GM21528 (cell line): ENCODE measurements at regions not wholly inside any gene's neighbourhood (a gene's known extent, or its start where the extent isn't known, plus 50 kb on each side); places are given as distances from the start of the nearest gene placed in this dataset.

Source experiments
- ATAC-seq: cut with Tn5 transposase; IDR thresholded peaks from one replicate; pipeline ENCODE4 v1.9.1; 2021; ENCODE audit warnings: mild to moderate bottlenecking, moderate library complexity; ENCODE audit not compliant: unreplicated experiment, low FRiP score

- no peak for ATAC-seq
Measured at GRCh38 chr1:113217447-113218208, 144.6 kb downstream of the LRIG2 start.

GRCh38 chr1:113219377-113219776, 146.4 kb downstream of the LRIG2 start:
- no peak for ATAC-seq

GRCh38 chr1:113219828-113220227, 146.8 kb downstream of the LRIG2 start:
- no peak for ATAC-seq

- no peak for ATAC-seq
Measured at GRCh38 chr1:113223040-113223439, 150.0 kb downstream of the LRIG2 start.

- no peak for ATAC-seq
Measured at GRCh38 chr1:113223546-113223945, 150.5 kb downstream of the LRIG2 start.

GRCh38 chr1:113226148-113226547, 153.2 kb downstream of the LRIG2 start:
- no peak for ATAC-seq

GRCh38 chr1:113231866-113232265, 158.4 kb upstream of the MAGI3 start:
- no peak for ATAC-seq

GRCh38 chr1:113233441-113233840, 156.9 kb upstream of the MAGI3 start:
- ATAC-seq = no peak

GRCh38 chr1:113241237-113241636, 149.1 kb upstream of the MAGI3 start:
- ATAC-seq = no peak

GRCh38 chr1:113242481-113242880, 147.8 kb upstream of the MAGI3 start:
- no peak for ATAC-seq

GRCh38 chr1:113243529-113243928, 146.8 kb upstream of the MAGI3 start:
- ATAC-seq = no peak

GRCh38 chr1:113244112-113244820, 146.0 kb upstream of the MAGI3 start:
- no peak for ATAC-seq

- no peak for ATAC-seq
Measured at GRCh38 chr1:113245252-113245651, 145.1 kb upstream of the MAGI3 start.

- no peak for ATAC-seq
Measured at GRCh38 chr1:113246929-113247328, 143.4 kb upstream of the MAGI3 start.

GRCh38 chr1:113247355-113247754, 143.0 kb upstream of the MAGI3 start:
- ATAC-seq = no peak

GRCh38 chr1:113247782-113248181, 142.5 kb upstream of the MAGI3 start:
- ATAC-seq = no peak

GRCh38 chr1:113248494-113248893, 141.8 kb upstream of the MAGI3 start:
- ATAC-seq = no peak

- ATAC-seq = no peak
Measured at GRCh38 chr1:113250161-113250560, 140.2 kb upstream of the MAGI3 start.

- ATAC-seq = no peak
Measured at GRCh38 chr1:113252166-113252565, 138.1 kb upstream of the MAGI3 start.

- ATAC-seq = no peak
Measured at GRCh38 chr1:113253187-113253586, 137.1 kb upstream of the MAGI3 start.

- no peak for ATAC-seq
Measured at GRCh38 chr1:113253590-113253989, 136.7 kb upstream of the MAGI3 start.
